ENCODE measurements at regions not wholly inside any gene's neighbourhood (a gene's known extent, or its start where the extent isn't known, plus 50 kb on each side); places are given as distances from the start of the nearest gene placed in this dataset.

GRCh38 chr13:104111031-104111430, 1044.8 kb upstream of the SLC10A2 start:
- Histone ChIP-seq H3K9ac (ENCODE audit: low read depth, low read length) (no peak overlapping the region), H2AFZ (ENCODE audit: low read depth, low read length) (no peak overlapping the region), H3K79me2 (ENCODE audit: insufficient read depth, low read length) (no peaks in the 10 kb centered on the region), H3K9me3 (ENCODE audit: insufficient read depth, low read length, severe bottlenecking) (no peaks in the 10 kb centered on the region), H3K36me3 (ENCODE audit: insufficient read depth, low read length) (no peaks in the 10 kb centered on the region), H3K4me1 (ENCODE audit: insufficient read depth, low read length) (no peaks in the 10 kb centered on the region), H3K4me3 (ENCODE audit: low read depth in 1 of 2, low read length in 2 of 2) (no peak overlapping the region), H3K27me3 (ENCODE audit: insufficient read depth, low read length, poor library complexity) (no peaks in the 10 kb centered on the region), H4K20me1 (ENCODE audit: insufficient read depth, low read length) (no peaks in the 10 kb centered on the region), H3K4me2 (ENCODE audit: insufficient read depth, low read length) (no peak overlapping the region), H3K27ac (ENCODE audit: low read length) (no peak overlapping the region)
- no peak for DNase-seq
- TF ChIP-seq CTCF (IDR thresholded peaks at IDR 0.05; ENCODE audit: borderline replicate concordance, extremely low read depth, low read length, poor library complexity, severe bottlenecking) (no peak), EZH2 (IDR thresholded peaks at IDR 0.05; ENCODE audit: borderline replicate concordance, low read depth, low read length, severe bottlenecking) (no peak)
- no peak for ATAC-seq (ENCODE audit: insufficient read depth, low read depth)

GRCh38 chr13:104106705-104107393, 1040.6 kb upstream of the SLC10A2 start:
- no peak overlapping the region for H2AFZ ChIP-seq (ENCODE audit: low read depth, low read length)
- no peaks in the 10 kb centered on the region for H3K4me1 ChIP-seq (ENCODE audit: insufficient read depth, low read length)
- DNase-seq (no peak), ATAC-seq (ENCODE audit: insufficient read depth, low read depth) (no peak)
- H3K79me2 ChIP-seq (ENCODE audit: insufficient read depth, low read length), result no peaks in the 10 kb centered on the region
- H3K4me3 ChIP-seq (ENCODE audit: low read depth in 1 of 2, low read length in 2 of 2), result no peak overlapping the region
- no peaks in the 10 kb centered on the region for H3K27me3 ChIP-seq (ENCODE audit: insufficient read depth, low read length, poor library complexity)
- H3K36me3 ChIP-seq (ENCODE audit: insufficient read depth, low read length), result no peaks in the 10 kb centered on the region
- TF ChIP-seq EZH2 (IDR thresholded peaks at IDR 0.05; ENCODE audit: borderline replicate concordance, low read depth, low read length, severe bottlenecking) (no peak), CTCF (IDR thresholded peaks at IDR 0.05; ENCODE audit: borderline replicate concordance, extremely low read depth, low read length, poor library complexity, severe bottlenecking) (peak; percentile 18)
- H3K27ac ChIP-seq (ENCODE audit: low read length), result no peak overlapping the region
- H3K9me3 ChIP-seq (ENCODE audit: insufficient read depth, low read length, severe bottlenecking), result no peaks in the 10 kb centered on the region
- H3K4me2 ChIP-seq (ENCODE audit: insufficient read depth, low read length), result no peak overlapping the region
- H3K9ac ChIP-seq (ENCODE audit: low read depth, low read length), result no peak overlapping the region
- H4K20me1 ChIP-seq (ENCODE audit: insufficient read depth, low read length), result no peaks in the 10 kb centered on the region

- H3K4me1 ChIP-seq (ENCODE audit: insufficient read depth, low read length), result no peaks in the 10 kb centered on the region
- no peaks in the 10 kb centered on the region for H3K79me2 ChIP-seq (ENCODE audit: insufficient read depth, low read length)
- no peak overlapping the region for H3K4me3 ChIP-seq (ENCODE audit: low read depth in 1 of 2, low read length in 2 of 2)
- DNase-seq, result no peak
- no peaks in the 10 kb centered on the region for H3K36me3 ChIP-seq (ENCODE audit: insufficient read depth, low read length)
- H3K9me3 ChIP-seq (ENCODE audit: insufficient read depth, low read length, severe bottlenecking), result no peaks in the 10 kb centered on the region
- TF ChIP-seq CTCF (IDR thresholded peaks at IDR 0.05; ENCODE audit: borderline replicate concordance, extremely low read depth, low read length, poor library complexity, severe bottlenecking) (no peak), EZH2 (IDR thresholded peaks at IDR 0.05; ENCODE audit: borderline replicate concordance, low read depth, low read length, severe bottlenecking) (no peak)
- H3K27ac ChIP-seq (ENCODE audit: low read length), result no peak overlapping the region
- no peak overlapping the region for H2AFZ ChIP-seq (ENCODE audit: low read depth, low read length)
- no peak overlapping the region for H3K4me2 ChIP-seq (ENCODE audit: insufficient read depth, low read length)
- no peak for ATAC-seq (ENCODE audit: insufficient read depth, low read depth)
- no peaks in the 10 kb centered on the region for H4K20me1 ChIP-seq (ENCODE audit: insufficient read depth, low read length)
- no peak overlapping the region for H3K9ac ChIP-seq (ENCODE audit: low read depth, low read length)
- H3K27me3 ChIP-seq (ENCODE audit: insufficient read depth, low read length, poor library complexity), result no peaks in the 10 kb centered on the region
Observed at GRCh38 chr13:104105418-104106355, 1039.5 kb upstream of the SLC10A2 start.
